Tibial nerve (tissue), 4 donors: ENCODE measurements at regions not wholly inside any gene's neighbourhood (a gene's known extent, or its start where the extent isn't known, plus 50 kb on each side); places are given as distances from the start of the nearest gene placed in this dataset.
"Not testable (repeated sequence)": the region's sequence is repeated elsewhere in the genome, so short reads cannot be mapped to it uniquely, and the experiment has no call there.

Source experiments
- DNase-seq, 2 donors: peaks; one replicate each; pipeline ENCODE4 v3.0.0-alpha.2; 2019; ENCODE audit warnings: low spot score in 2 of 2
- H3K27ac ChIP-seq, 4 donors: fragments of 200-600 bp; sonication (generic) in 3 of 4; one replicate each; pipeline ENCODE4 v1.5.1; 2017 to 2019; ENCODE audit warnings: mild to moderate bottlenecking in 1 of 4
- H3K27me3 ChIP-seq, 2 donors: fragments of 200-600 bp; sonication (generic) in 1 of 2; one replicate each; pipeline versions ENCODE4 v1.5.1 to v1.6.0; 2017 to 2019
- H3K36me3 ChIP-seq, 3 donors: fragments of 200-600 bp; sonication (generic); one replicate each; pipeline ENCODE4 v1.5.1; 2018 to 2019
- H3K4me1 ChIP-seq, 4 donors: fragments of 200-600 bp; sonication (generic) in 3 of 4; one replicate each; pipeline ENCODE4 v1.5.1; 2017 to 2019
- H3K4me3 ChIP-seq, 4 donors: fragments of 200-600 bp; sonication (generic) in 3 of 4; one replicate each; pipeline ENCODE4 v1.5.1; 2017 to 2019; ENCODE audit warnings: mild to moderate bottlenecking in 1 of 4, moderate library complexity in 1 of 4
- H3K9me3 ChIP-seq, 4 donors: fragments of 200-600 bp; sonication (generic) in 3 of 4; one replicate each; pipeline ENCODE4 v1.5.1; 2017 to 2019
- EP300 ChIP-seq, 2 donors: sonication (generic); formaldehyde crosslinking; IDR thresholded peaks; one replicate each; pipeline ENCODE4 v1.6.1; 2017; ENCODE audit warnings: antibody characterized with exemption in 2 of 2, mild to moderate bottlenecking in 1 of 2
- POLR2A ChIP-seq, 2 donors: fragments of 450-650 bp; IDR thresholded peaks; one replicate each; pipeline ENCODE4 v1.6.1; 2017; ENCODE audit warnings: antibody characterized with exemption in 2 of 2, mild to moderate bottlenecking in 2 of 2, moderate library complexity in 2 of 2
- WGBS, 2 donors: methylation state at CpG; one replicate each; pipeline ENCODE4 v1.1.5; 2018; 5-methylcytosine and 5-hydroxymethylcytosine counted together
- TF ChIP-seq, protein P1 (sequence below), 5 experiments: fragments of 200-600 bp in 3 of 5; fragments of 450-650 bp in 2 of 5; sonication (generic) in 3 of 5; IDR thresholded peaks; one replicate each; pipeline ENCODE4 v1.5.1; 2016 to 2019; ENCODE audit warnings: antibody characterized with exemption in 5 of 5, mild to moderate bottlenecking in 3 of 5, moderate library complexity in 2 of 5

DNA sequence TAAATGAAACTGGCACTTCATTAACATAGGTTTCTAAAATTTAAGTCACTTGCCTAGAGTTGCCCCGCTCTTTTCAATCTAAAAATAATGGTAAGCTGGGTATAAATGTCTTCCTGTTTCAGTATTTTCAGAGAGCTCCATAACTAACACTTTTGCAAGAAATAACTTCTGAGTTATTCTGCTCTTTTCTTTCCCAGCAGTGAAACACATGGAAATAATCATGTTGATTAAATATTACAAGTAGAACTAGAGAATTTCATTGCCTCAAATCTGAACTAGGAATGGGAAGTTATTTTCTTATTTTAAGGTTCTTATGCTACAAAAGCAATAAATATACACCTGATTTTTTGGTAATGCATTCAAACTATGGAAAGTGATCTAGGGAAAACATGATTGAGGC, 257.4 kb downstream of the IKZF2 start:
- no peaks in the 10 kb centered on the region for H3K9me3 ChIP-seq
- H3K4me1 ChIP-seq = peaks cover 0 to 9% (median 0%) of the 10 kb centered on the region in 4 donors
- 64 to 66% methylated on average over 1 of the region's 1 CpG for WGBS, 2 donors
- H3K36me3 ChIP-seq = no peaks in the 10 kb centered on the region
- no peak for DNase-seq
- TF ChIP-seq, protein P1, sequence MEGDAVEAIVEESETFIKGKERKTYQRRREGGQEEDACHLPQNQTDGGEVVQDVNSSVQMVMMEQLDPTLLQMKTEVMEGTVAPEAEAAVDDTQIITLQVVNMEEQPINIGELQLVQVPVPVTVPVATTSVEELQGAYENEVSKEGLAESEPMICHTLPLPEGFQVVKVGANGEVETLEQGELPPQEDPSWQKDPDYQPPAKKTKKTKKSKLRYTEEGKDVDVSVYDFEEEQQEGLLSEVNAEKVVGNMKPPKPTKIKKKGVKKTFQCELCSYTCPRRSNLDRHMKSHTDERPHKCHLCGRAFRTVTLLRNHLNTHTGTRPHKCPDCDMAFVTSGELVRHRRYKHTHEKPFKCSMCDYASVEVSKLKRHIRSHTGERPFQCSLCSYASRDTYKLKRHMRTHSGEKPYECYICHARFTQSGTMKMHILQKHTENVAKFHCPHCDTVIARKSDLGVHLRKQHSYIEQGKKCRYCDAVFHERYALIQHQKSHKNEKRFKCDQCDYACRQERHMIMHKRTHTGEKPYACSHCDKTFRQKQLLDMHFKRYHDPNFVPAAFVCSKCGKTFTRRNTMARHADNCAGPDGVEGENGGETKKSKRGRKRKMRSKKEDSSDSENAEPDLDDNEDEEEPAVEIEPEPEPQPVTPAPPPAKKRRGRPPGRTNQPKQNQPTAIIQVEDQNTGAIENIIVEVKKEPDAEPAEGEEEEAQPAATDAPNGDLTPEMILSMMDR (IDR thresholded peaks at IDR 0.05) = no peak
- no peak for TF ChIP-seq EP300 (IDR thresholded peaks at IDR 0.05)
- TF ChIP-seq POLR2A (IDR thresholded peaks at IDR 0.05) = no peak
- H3K27ac ChIP-seq = no peak overlapping the region
- H3K4me3 ChIP-seq = no peak overlapping the region
- H3K27me3 ChIP-seq = no peaks in the 10 kb centered on the region

DNA sequence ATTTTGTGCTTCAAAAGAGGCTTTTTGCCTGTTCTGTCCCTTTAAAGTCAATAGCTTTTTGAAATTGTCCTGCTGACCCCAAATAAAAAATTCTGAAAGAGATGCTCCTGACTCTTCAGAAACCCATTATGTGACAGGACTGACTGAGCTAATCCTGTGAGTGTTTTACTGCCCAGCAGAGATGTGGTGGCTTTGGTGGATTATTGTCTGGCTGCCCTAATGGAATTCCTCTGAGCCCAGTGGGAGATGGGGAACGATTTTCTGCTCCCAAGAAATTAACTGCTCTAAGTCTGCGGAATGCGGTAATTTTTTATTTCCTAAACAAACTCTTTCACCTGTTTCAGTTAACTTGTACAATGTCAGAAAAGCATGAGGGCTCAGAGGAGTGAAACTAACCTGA, 258.2 kb downstream of the IKZF2 start:
- no peak for DNase-seq
- no peak overlapping the region for H3K27ac ChIP-seq
- H3K36me3 ChIP-seq = no peaks in the 10 kb centered on the region
- no peak overlapping the region for H3K4me3 ChIP-seq
- H3K4me1 ChIP-seq = peaks cover 0 to 9% (median 0%) of the 10 kb centered on the region in 4 donors
- H3K27me3 ChIP-seq = no peaks in the 10 kb centered on the region
- no peaks in the 10 kb centered on the region for H3K9me3 ChIP-seq
- no peak for TF ChIP-seq EP300 (IDR thresholded peaks at IDR 0.05)
- TF ChIP-seq POLR2A (IDR thresholded peaks at IDR 0.05) = no peak
- TF ChIP-seq, protein P1 (IDR thresholded peaks at IDR 0.05) = no peak
- WGBS, 2 donors = 32 to 47% methylated on average over 3 of the region's 3 CpGs

DNA sequence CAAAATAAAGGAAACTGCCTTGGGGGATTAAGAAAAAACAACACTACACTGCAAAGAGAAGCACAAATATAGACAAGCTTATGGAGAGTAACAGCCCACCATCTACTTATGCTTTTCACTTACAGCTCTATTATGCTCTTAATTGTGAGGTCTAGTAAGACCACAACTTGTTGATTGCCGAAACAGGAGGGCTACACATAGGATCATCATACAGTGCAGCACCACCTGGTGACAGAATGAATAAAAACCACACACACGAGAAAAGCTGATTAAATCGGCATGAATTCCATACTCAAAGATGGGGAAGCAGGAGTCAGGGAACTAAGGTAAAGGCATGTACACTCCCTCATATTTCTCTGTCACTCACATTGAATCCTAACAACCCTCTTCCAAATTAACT, 259.2 kb downstream of the IKZF2 start:
- no peak for TF ChIP-seq POLR2A (IDR thresholded peaks at IDR 0.05)
- TF ChIP-seq EP300 (IDR thresholded peaks at IDR 0.05) = no peak
- TF ChIP-seq, protein P1 (IDR thresholded peaks at IDR 0.05) = peak in 1 of 5 experiments; percentile 14
- Histone ChIP-seq H3K4me1 (peaks cover 0 to 9% (median 0%) of the 10 kb centered on the region in 4 donors), H3K9me3 (no peaks in the 10 kb centered on the region), H3K36me3 (no peaks in the 10 kb centered on the region), H3K27ac (no peak overlapping the region), H3K4me3 (no peak overlapping the region), H3K27me3 (no peaks in the 10 kb centered on the region)
- WGBS, 2 donors = 41 to 55% methylated on average over 3 of the region's 3 CpGs
- peak in 1 of 2 donors; percentile 7 for DNase-seq

DNA sequence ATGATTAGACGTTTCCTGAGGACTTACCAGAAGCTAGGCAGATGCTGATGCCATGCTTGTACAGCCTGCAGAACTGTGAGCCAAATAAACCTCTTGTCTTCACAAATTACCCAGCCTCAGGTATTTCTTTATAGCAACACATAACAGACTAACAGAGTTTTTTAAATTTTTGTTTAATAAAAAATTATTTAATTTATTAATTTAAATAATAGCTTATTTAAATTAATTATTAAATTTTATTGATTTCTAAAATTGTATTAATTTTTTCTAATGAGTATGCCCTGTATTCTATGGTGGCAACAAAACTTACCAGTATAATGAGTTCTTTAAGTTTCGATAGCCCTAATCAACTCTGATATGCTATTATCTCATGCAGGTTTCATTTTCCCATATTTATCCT, 259.8 kb downstream of the IKZF2 start:
- no peak for DNase-seq
- no peaks in the 10 kb centered on the region for H3K27me3 ChIP-seq
- 76 to 86% methylated on average over 2 of the region's 2 CpGs for WGBS, 2 donors
- no peaks in the 10 kb centered on the region for H3K36me3 ChIP-seq
- TF ChIP-seq, protein P1 (IDR thresholded peaks at IDR 0.05) = no peak
- TF ChIP-seq EP300 (IDR thresholded peaks at IDR 0.05) (no peak), POLR2A (IDR thresholded peaks at IDR 0.05) (no peak)
- H3K27ac ChIP-seq = no peak overlapping the region
- peaks cover 0 to 4% (median 0%) of the 10 kb centered on the region in 4 donors for H3K9me3 ChIP-seq
- H3K4me3 ChIP-seq = no peak overlapping the region
- H3K4me1 ChIP-seq = peaks cover 0 to 9% (median 0%) of the 10 kb centered on the region in 4 donors

- no peaks in the 10 kb centered on the region for H3K27me3 ChIP-seq
- no peak for DNase-seq
- H3K36me3 ChIP-seq = no peaks in the 10 kb centered on the region
- H3K4me1 ChIP-seq = no peaks in the 10 kb centered on the region
- no peak overlapping the region for H3K4me3 ChIP-seq
- 79 to 88% methylated on average over 2 of the region's 2 CpGs for WGBS, 2 donors
- H3K27ac ChIP-seq = no peak overlapping the region
- TF ChIP-seq POLR2A (IDR thresholded peaks at IDR 0.05) (no peak), EP300 (IDR thresholded peaks at IDR 0.05) (no peak)
- TF ChIP-seq, protein P1 (IDR thresholded peaks at IDR 0.05) = no peak
- peaks cover 0 to 33% (median 0%) of the 10 kb centered on the region in 4 donors for H3K9me3 ChIP-seq
Measured at GRCh38 chr2:212882626-212883025, 268.8 kb downstream of the IKZF2 start.

GRCh38 chr2:212876556-212876955, 274.9 kb downstream of the IKZF2 start:
- H3K27me3 ChIP-seq, H3K4me1 ChIP-seq, DNase-seq, H3K9me3 ChIP-seq, H3K27ac ChIP-seq, H3K4me3 ChIP-seq, H3K36me3 ChIP-seq: not testable (repeated sequence)
- 89 to 96% methylated on average over 6 of the region's 6 CpGs for WGBS, 2 donors

- H3K27me3 ChIP-seq, H3K36me3 ChIP-seq, DNase-seq, H3K9me3 ChIP-seq, H3K27ac ChIP-seq, H3K4me3 ChIP-seq, H3K4me1 ChIP-seq: not testable (repeated sequence)
- WGBS, 2 donors = 78 to 92% methylated on average over 5 of the region's 5 CpGs
Measured at GRCh38 chr2:212875950-212876349, 275.5 kb downstream of the IKZF2 start.
